ENCODE measurements at regions not wholly inside any gene's neighbourhood (a gene's known extent, or its start where the extent isn't known, plus 50 kb on each side); places are given as distances from the start of the nearest gene placed in this dataset.

GRCh38 chr2:157685572-157685971 lies 56.9 kb upstream of the ACVR1C start:
- intact Hi-C loops (cut with micrococcal nuclease): no loop called here
- Mint-ChIP-seq H3K4me1 (ENCODE audit: insufficient read depth, unreplicated experiment) (no peaks in the 10 kb centered on the region), H3K27ac (ENCODE audit: low read depth, unreplicated experiment) (no peak overlapping the region), H3K9me3 (ENCODE audit: unreplicated experiment) (peaks cover 7% of the 10 kb centered on the region), H3K4me3 (ENCODE audit: unreplicated experiment) (no peak overlapping the region), H3K27me3 (ENCODE audit: insufficient read depth, unreplicated experiment) (no peaks in the 10 kb centered on the region), H3K36me3 (ENCODE audit: insufficient read depth, unreplicated experiment) (no peaks in the 10 kb centered on the region)
- no peak for DNase-seq (ENCODE audit: unreplicated experiment)
- TF ChIP-seq CTCF (IDR thresholded peaks at IDR 0.05; ENCODE audit: unreplicated experiment): no peak
- ChIA-PET CTCF (no interaction called here), POLR2A (no interaction called here)
- no TSS peak for BruUV-seq (replicated peaks)

DNA sequence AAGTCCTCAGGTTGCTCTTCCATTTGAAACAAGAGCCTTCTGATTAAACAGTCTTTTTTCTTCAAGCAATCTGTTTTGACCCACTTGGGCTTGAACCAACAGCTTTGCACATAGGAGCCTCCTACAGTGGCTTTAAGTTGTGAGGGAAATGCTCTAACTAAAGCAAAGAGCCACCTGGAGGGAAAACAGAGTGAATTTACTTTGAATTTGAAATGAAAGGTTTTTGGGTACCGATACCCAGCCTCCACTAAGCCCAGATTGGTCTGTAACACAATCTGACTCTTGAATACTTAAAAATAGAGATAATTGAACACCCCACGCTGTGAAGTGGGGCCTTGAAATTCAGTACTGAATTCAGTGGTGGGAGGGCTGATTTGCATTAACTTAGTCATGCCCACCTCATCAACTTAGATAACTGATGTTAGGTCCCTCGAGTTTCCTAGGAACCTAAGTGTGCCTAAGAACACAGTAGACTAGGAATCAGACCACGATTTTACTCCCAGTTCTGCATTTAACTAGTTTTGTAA lies 56.3 kb upstream of the ACVR1C start:
- Mint-ChIP-seq H3K36me3 (ENCODE audit: insufficient read depth, unreplicated experiment) (no peaks in the 10 kb centered on the region), H3K4me1 (ENCODE audit: insufficient read depth, unreplicated experiment) (no peaks in the 10 kb centered on the region), H3K27ac (ENCODE audit: low read depth, unreplicated experiment) (no peak overlapping the region), H3K27me3 (ENCODE audit: insufficient read depth, unreplicated experiment) (no peaks in the 10 kb centered on the region), H3K9me3 (ENCODE audit: unreplicated experiment) (peaks cover 7% of the 10 kb centered on the region), H3K4me3 (ENCODE audit: unreplicated experiment) (no peak overlapping the region)
- intact Hi-C loops (cut with micrococcal nuclease): no loop called here
- ChIA-PET POLR2A (interaction anchor here (1.0 kb wide), 1 partner anchor 78 kb away, joined by 3 read pairs; no protein-coding TSS in a partner anchor), CTCF (interaction anchor here (0.6 kb wide), 1 partner anchor 11 kb away, joined by 10 read pairs; no protein-coding TSS in a partner anchor)
- no peak for TF ChIP-seq CTCF (IDR thresholded peaks at IDR 0.05; ENCODE audit: unreplicated experiment)
- no TSS peak for BruUV-seq (replicated peaks)
- DNase-seq (ENCODE audit: unreplicated experiment): no peak
